ENCODE measurements at regions not wholly inside any gene's neighbourhood (a gene's known extent, or its start where the extent isn't known, plus 50 kb on each side); places are given as distances from the start of the nearest gene placed in this dataset.
"Not testable (repeated sequence)": the region's sequence is repeated elsewhere in the genome, so short reads cannot be mapped to it uniquely, and the experiment has no call there.

DNA sequence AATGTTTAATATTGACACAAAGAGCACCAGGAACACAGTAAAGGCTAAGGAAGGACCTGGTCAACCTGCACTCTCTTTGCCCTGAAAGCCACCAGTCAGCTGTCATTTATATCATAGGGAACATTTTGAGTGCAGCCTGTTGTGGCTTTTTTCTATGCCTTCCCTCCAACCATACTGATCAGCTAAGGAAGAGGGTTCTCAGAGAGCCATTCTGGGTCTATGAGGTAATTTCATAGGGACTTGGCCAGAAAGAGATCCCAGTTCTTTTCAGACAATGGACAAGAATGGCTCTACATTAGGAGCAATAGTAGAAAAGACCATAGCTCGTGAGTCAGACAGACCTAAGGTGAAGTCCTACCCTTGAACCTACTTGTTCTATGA lies 132.8 kb downstream of the CCDC34 start:
- Histone ChIP-seq H3K27me3 (ENCODE audit: control insufficient read depth in 1 of 2, insufficient read depth in 2 of 2, low read length in 2 of 2) (no peaks in the 10 kb centered on the region), H3K4me3 (ENCODE audit: low read depth in 1 of 2, low read length in 2 of 2) (no peak overlapping the region), H3K27ac (ENCODE audit: low read depth, low read length) (no peak overlapping the region), H3K4me1 (ENCODE audit: control insufficient read depth in 1 of 2, insufficient read depth in 2 of 2, low read length in 2 of 2) (peaks cover 17 to 24% of the 10 kb centered on the region in 2 donors), H3K9ac (ENCODE audit: low read depth in 1 of 2, low read length in 2 of 2) (no peak overlapping the region), H3K9me3 (ENCODE audit: control insufficient read depth in 1 of 2, low read length in 2 of 2) (no peaks in the 10 kb centered on the region), H3K36me3 (ENCODE audit: control insufficient read depth in 1 of 2, insufficient read depth in 2 of 2, low read length in 2 of 2) (no peaks in the 10 kb centered on the region)

DNA sequence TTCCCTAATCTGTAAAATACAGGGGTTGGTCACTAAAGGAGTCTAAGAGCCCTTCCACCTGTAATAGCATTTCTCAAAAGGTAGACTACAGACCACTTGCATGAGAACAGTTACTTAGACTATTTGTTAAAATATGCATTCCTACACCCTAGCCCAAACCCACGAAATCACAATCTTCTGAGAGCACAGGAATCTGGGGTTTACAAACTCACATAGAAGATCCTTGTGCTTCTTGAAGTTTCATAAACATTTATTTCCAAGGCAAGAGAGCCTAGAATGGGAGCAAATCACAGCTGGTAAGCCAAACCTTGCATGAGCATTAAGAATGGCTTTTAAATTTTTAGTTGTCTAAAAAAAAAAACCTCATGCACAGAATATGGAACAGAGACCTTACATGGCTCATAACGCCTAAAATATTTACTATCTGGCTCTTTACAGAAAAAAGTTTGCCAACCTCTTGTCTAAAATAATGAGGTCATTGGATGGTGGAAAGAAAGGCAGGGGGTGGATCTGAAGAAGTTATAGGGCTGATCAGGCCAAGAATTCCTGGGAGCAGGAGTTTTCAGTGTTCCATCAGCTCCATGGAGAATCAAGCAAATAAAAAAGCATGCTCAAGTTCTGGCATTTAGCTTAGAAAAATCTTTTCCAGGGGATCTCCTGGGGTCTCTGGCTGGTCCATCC lies 133.4 kb downstream of the CCDC34 start:
- Histone ChIP-seq H3K4me1 (ENCODE audit: control insufficient read depth in 1 of 2, insufficient read depth in 2 of 2, low read length in 2 of 2) (peaks cover 12 to 18% of the 10 kb centered on the region in 2 donors), H3K9ac (ENCODE audit: low read depth in 1 of 2, low read length in 2 of 2) (no peak overlapping the region), H3K27me3 (ENCODE audit: control insufficient read depth in 1 of 2, insufficient read depth in 2 of 2, low read length in 2 of 2) (no peaks in the 10 kb centered on the region), H3K27ac (ENCODE audit: low read depth, low read length) (no peak overlapping the region), H3K36me3 (ENCODE audit: control insufficient read depth in 1 of 2, insufficient read depth in 2 of 2, low read length in 2 of 2) (no peaks in the 10 kb centered on the region), H3K4me3 (ENCODE audit: low read depth in 1 of 2, low read length in 2 of 2) (no peak overlapping the region), H3K9me3 (ENCODE audit: control insufficient read depth in 1 of 2, low read length in 2 of 2) (no peaks in the 10 kb centered on the region)

DNA sequence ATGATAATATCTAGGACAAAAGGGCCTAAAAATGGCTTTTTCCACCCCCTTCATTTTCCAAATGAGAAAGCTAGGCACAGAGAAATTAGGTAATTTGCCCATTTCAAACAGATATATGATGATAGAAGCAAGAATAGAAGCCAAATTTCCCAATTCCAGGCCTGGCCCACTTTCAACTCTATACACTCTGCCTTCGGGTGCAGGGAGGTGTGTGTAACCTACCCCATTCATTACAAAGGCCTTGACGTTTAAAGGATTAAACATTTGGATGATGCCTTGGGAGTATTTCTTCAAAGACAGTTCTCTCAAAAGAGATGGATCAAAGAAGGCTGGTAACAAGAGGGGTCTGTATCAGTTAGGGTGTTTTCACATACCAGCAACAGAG lies 134.1 kb downstream of the CCDC34 start:
- no peak overlapping the region for H3K9ac ChIP-seq (ENCODE audit: low read depth in 1 of 2, low read length in 2 of 2)

DNA sequence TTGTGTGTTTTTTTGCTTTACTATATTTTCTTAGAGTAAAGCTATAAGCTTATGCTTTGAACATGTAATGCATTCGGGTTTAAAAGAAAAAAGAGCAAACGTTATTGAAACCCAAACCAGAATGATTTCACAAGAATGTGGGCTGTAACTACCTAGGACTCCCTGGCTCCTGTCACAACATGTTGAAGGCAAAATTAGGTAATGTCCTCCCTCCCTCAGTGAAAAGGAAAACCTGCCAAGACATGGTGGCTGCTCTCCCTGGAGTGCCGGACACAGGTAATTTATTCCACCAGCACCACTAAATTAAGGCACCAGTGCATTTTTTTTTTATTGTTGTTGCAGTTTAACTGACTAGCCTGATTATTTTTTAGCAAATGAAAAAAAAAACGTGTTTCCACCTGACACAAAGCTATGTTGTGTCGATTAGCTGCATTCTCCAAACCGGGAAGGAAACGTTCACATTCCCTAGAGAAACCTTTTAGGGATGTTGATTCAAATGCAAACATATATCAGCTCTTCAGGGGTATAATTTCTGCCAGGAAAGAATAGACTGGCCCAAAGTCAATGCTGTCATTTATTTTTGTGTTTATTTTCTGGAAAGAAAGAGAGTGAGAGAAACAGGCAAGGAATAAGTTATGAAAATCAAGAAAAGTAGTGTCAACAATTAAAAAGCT lies 134.6 kb downstream of the CCDC34 start:
- Histone ChIP-seq H3K27ac (ENCODE audit: low read depth, low read length) (no peak overlapping the region), H3K27me3 (ENCODE audit: control insufficient read depth in 1 of 2, insufficient read depth in 2 of 2, low read length in 2 of 2) (no peaks in the 10 kb centered on the region), H3K9ac (ENCODE audit: low read depth in 1 of 2, low read length in 2 of 2) (no peak overlapping the region), H3K4me1 (ENCODE audit: control insufficient read depth in 1 of 2, insufficient read depth in 2 of 2, low read length in 2 of 2) (peaks cover 5 to 6% of the 10 kb centered on the region in 2 donors), H3K9me3 (ENCODE audit: control insufficient read depth in 1 of 2, low read length in 2 of 2) (no peaks in the 10 kb centered on the region), H3K36me3 (ENCODE audit: control insufficient read depth in 1 of 2, insufficient read depth in 2 of 2, low read length in 2 of 2) (no peaks in the 10 kb centered on the region), H3K4me3 (ENCODE audit: low read depth in 1 of 2, low read length in 2 of 2) (no peak overlapping the region)

More for the DNA sequence above, 134.1 kb downstream of the CCDC34 start:
- H3K27ac ChIP-seq (ENCODE audit: low read depth, low read length): no peak overlapping the region
- peaks cover 10 to 11% of the 10 kb centered on the region in 2 donors for H3K4me1 ChIP-seq (ENCODE audit: control insufficient read depth in 1 of 2, insufficient read depth in 2 of 2, low read length in 2 of 2)
- no peaks in the 10 kb centered on the region for H3K27me3 ChIP-seq (ENCODE audit: control insufficient read depth in 1 of 2, insufficient read depth in 2 of 2, low read length in 2 of 2)
- H3K4me3 ChIP-seq (ENCODE audit: low read depth in 1 of 2, low read length in 2 of 2): no peak overlapping the region
- no peaks in the 10 kb centered on the region for H3K9me3 ChIP-seq (ENCODE audit: control insufficient read depth in 1 of 2, low read length in 2 of 2)
- no peaks in the 10 kb centered on the region for H3K36me3 ChIP-seq (ENCODE audit: control insufficient read depth in 1 of 2, insufficient read depth in 2 of 2, low read length in 2 of 2)

DNA sequence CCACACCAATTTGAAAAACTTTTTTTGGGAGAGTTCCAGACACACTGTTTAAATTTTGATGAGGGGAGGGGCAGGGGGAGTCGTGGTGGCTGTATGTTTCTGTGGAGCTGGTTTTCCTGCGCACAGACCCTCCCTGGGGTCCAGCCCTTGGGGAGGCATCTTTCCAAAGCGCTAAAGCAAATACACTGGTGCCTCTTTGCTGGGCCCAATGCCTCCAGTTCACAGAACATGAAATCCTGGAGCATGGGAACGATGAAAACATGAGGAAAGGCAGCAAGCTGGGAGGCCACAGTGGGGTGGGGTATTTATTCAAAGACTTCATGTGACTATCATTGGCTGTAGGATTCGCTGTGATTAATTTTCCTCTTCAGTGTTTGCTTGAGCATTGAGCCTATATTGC lies 135.3 kb downstream of the CCDC34 start:
- no peaks in the 10 kb centered on the region for H3K27me3 ChIP-seq (ENCODE audit: control insufficient read depth in 1 of 2, insufficient read depth in 2 of 2, low read length in 2 of 2)
- no peaks in the 10 kb centered on the region for H3K9me3 ChIP-seq (ENCODE audit: control insufficient read depth in 1 of 2, low read length in 2 of 2)
- H3K4me3 ChIP-seq (ENCODE audit: low read depth in 1 of 2, low read length in 2 of 2): no peak overlapping the region
- H3K9ac ChIP-seq (ENCODE audit: low read depth in 1 of 2, low read length in 2 of 2): no peak overlapping the region
- no peak overlapping the region for H3K27ac ChIP-seq (ENCODE audit: low read depth, low read length)
- H3K4me1 ChIP-seq (ENCODE audit: control insufficient read depth in 1 of 2, insufficient read depth in 2 of 2, low read length in 2 of 2): peaks cover 2 to 3% of the 10 kb centered on the region in 2 donors
- no peaks in the 10 kb centered on the region for H3K36me3 ChIP-seq (ENCODE audit: control insufficient read depth in 1 of 2, insufficient read depth in 2 of 2, low read length in 2 of 2)

DNA sequence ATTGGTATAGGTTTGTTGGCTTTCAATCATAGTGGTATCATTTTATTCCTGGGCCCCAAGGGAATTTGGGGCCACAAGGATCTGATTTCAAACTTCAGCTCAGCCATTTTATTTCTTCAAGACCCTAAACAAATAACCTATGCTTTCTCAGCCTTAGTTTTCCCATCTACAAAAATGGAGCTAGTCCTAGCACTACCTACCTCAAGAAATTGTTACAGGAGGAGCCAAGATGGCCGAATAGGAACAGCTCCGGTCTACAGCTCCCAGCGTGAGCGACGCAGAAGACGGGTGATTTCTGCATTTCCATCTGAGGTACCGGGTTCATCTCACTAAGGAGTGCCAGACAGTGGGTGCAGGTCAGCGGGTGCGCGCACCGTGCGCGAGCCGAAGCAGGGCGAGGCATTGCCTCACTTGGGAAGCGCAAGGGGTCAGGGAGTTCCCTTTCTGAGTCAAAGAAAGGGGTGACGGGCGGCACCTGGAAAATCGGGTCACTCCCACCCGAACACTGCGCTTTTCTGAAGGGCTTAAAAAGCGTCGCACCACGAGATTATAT lies 143.5 kb downstream of the CCDC34 start:
- H3K9ac ChIP-seq (ENCODE audit: low read depth in 1 of 2, low read length in 2 of 2); H3K36me3 ChIP-seq (ENCODE audit: control insufficient read depth in 1 of 2, insufficient read depth in 2 of 2, low read length in 2 of 2); H3K27ac ChIP-seq (ENCODE audit: low read depth, low read length); H3K9me3 ChIP-seq (ENCODE audit: control insufficient read depth in 1 of 2, low read length in 2 of 2); H3K4me3 ChIP-seq (ENCODE audit: low read depth in 1 of 2, low read length in 2 of 2); H3K27me3 ChIP-seq (ENCODE audit: control insufficient read depth in 1 of 2, insufficient read depth in 2 of 2, low read length in 2 of 2): not testable (repeated sequence)
- peaks cover 12 to 19% of the 10 kb centered on the region in 2 donors for H3K4me1 ChIP-seq (ENCODE audit: control insufficient read depth in 1 of 2, insufficient read depth in 2 of 2, low read length in 2 of 2)

DNA sequence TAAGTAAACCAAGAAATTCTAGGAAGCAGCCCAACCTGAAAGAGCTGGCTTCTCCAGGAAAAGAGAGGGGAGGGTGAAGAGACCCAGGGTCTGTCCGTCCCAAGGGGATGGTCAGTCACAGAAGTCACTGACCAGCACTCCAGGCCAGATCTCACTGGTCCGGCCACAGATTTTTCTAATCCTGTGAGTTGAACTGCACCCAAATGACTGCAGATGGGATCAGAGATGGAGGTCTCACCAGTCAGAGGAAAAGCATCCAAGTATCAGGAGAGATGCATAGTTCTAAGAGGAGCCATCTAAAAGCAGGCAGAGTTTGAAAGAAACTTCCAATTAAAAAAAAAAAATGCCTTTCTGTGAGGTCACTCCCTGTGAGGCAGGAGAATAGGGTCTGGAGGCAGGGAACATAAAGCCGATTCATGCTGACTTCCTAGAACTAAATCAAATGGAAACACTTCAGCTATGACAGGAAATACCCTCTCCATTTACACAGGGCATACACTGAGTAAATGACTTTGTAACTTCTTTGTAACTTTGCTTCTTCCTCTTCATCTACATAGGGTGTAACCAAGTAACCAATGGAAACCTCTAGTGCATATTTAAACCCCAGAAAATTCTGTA lies 144.5 kb downstream of the CCDC34 start:
- Histone ChIP-seq H3K9me3 (ENCODE audit: control insufficient read depth in 1 of 2, low read length in 2 of 2) (no peaks in the 10 kb centered on the region), H3K27me3 (ENCODE audit: control insufficient read depth in 1 of 2, insufficient read depth in 2 of 2, low read length in 2 of 2) (no peaks in the 10 kb centered on the region)

DNA sequence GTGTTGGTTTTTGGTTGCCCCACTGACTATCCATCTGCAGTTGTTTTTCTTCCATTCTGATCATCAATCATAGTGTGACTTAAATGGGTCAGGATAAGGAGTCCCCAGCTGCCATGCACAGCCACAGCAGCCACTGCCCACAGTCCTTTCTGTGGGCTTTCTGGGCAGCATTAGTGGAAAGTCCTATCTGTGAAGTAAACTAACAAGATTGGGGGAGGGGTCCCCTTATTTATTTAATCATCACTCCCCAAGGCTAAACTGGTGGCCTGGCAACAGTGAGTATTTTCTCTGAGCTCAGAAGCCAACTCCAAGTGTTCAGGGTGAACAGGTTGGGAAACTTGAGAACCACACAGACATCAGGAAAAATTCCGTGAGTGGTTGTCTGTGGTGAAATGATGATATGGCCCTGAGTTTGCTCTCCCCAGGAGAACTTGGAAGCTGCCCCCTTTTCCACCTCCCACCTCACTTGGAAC lies 145.0 kb downstream of the CCDC34 start:
- no peaks in the 10 kb centered on the region for H3K36me3 ChIP-seq (ENCODE audit: control insufficient read depth in 1 of 2, insufficient read depth in 2 of 2, low read length in 2 of 2)
- no peaks in the 10 kb centered on the region for H3K9me3 ChIP-seq (ENCODE audit: control insufficient read depth in 1 of 2, low read length in 2 of 2)
- no peak overlapping the region for H3K4me3 ChIP-seq (ENCODE audit: low read depth in 1 of 2, low read length in 2 of 2)
- no peak overlapping the region for H3K9ac ChIP-seq (ENCODE audit: low read depth in 1 of 2, low read length in 2 of 2)
- H3K4me1 ChIP-seq (ENCODE audit: control insufficient read depth in 1 of 2, insufficient read depth in 2 of 2, low read length in 2 of 2): peaks cover 18 to 21% of the 10 kb centered on the region in 2 donors
- no peaks in the 10 kb centered on the region for H3K27me3 ChIP-seq (ENCODE audit: control insufficient read depth in 1 of 2, insufficient read depth in 2 of 2, low read length in 2 of 2)
- no peak overlapping the region for H3K27ac ChIP-seq (ENCODE audit: low read depth, low read length)

More for the DNA sequence above, 144.5 kb downstream of the CCDC34 start:
- Histone ChIP-seq H3K4me3 (ENCODE audit: low read depth in 1 of 2, low read length in 2 of 2) (no peak overlapping the region), H3K4me1 (ENCODE audit: control insufficient read depth in 1 of 2, insufficient read depth in 2 of 2, low read length in 2 of 2) (peaks cover 15 to 21% of the 10 kb centered on the region in 2 donors), H3K36me3 (ENCODE audit: control insufficient read depth in 1 of 2, insufficient read depth in 2 of 2, low read length in 2 of 2) (no peaks in the 10 kb centered on the region), H3K9ac (ENCODE audit: low read depth in 1 of 2, low read length in 2 of 2) (no peak overlapping the region), H3K27ac (ENCODE audit: low read depth, low read length) (no peak overlapping the region)

DNA sequence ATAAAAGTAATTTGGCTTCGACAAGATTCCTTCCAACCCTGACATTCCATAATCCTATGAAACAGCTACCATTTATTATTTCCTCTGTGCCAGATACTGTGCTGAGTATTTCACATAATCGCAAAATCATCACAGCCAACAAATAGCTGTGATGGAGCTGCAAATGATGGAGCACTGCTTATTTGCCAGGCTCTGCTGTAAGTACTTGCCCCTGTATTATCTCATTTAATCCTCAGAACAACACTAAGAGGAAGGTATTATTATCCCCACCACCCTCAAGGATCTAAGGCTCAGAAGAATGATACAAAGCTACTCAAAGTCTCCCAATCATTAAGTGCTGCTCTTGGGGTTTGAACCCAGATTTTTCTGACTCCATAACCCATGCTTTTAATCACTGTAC lies 145.5 kb downstream of the CCDC34 start:
- no peaks in the 10 kb centered on the region for H3K27me3 ChIP-seq (ENCODE audit: control insufficient read depth in 1 of 2, insufficient read depth in 2 of 2, low read length in 2 of 2)
- no peaks in the 10 kb centered on the region for H3K36me3 ChIP-seq (ENCODE audit: control insufficient read depth in 1 of 2, insufficient read depth in 2 of 2, low read length in 2 of 2)
- H3K27ac ChIP-seq (ENCODE audit: low read depth, low read length): no peak overlapping the region
- peaks cover 19 to 21% of the 10 kb centered on the region in 2 donors for H3K4me1 ChIP-seq (ENCODE audit: control insufficient read depth in 1 of 2, insufficient read depth in 2 of 2, low read length in 2 of 2)
- H3K4me3 ChIP-seq (ENCODE audit: low read depth in 1 of 2, low read length in 2 of 2): no peak overlapping the region
- H3K9ac ChIP-seq (ENCODE audit: low read depth in 1 of 2, low read length in 2 of 2): no peak overlapping the region
- H3K9me3 ChIP-seq (ENCODE audit: control insufficient read depth in 1 of 2, low read length in 2 of 2): no peaks in the 10 kb centered on the region

All from duodenal mucosa (tissue), 2 donors.